ENCODE measurements at regions not wholly inside any gene's neighbourhood (a gene's known extent, or its start where the extent isn't known, plus 50 kb on each side); places are given as distances from the start of the nearest gene placed in this dataset.

DNA sequence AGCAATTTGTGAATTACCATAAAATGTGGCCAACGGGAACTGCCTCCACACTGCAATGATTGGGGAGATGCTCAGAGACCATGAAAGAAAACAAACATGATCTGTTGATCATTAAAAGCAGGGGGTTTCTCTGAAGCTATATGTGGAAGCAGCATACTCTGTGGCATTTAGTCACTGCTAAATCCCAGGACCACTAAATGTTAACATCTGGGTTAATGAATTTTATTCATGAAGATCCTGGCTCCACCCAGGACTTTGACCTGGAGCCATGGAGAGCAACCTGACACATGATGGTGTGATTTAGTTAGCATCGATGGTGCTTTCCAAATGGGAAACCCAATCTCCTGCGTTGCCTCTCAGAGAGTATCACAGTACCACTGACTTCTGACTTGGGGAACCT is 497.8 kb downstream of the AGTPBP1 start:
- in situ Hi-C loops (cut with HindIII; ENCODE audit: low pct_unique_long_range_greater_than_20kb, low sequenced_read_pairs): no loop called here
- no peak for DNase-seq (ENCODE audit: low read depth, low spot score)

DNA sequence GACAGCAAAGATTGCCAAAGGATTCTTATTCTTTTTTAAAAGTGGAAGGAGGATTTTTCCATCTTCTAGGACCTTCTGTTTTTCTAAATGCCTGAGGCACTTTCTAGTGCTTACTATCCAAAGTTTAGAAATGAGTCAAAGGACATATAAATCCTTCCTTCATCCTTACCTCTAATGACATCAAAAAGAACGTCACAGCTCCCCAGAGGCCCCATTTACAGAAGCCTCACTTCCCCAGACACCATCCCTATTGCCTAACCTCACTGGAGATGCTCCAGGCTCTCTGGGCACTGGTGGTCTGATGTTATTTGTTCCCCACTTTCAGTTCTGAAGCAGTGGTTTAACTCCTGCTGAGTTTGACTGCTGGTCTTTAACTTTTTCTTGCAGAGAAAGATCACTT is 504.3 kb downstream of the AGTPBP1 start:
- in situ Hi-C loops (cut with HindIII; ENCODE audit: low pct_unique_long_range_greater_than_20kb, low sequenced_read_pairs): no loop called here
- no peak for DNase-seq (ENCODE audit: low read depth, low spot score)

DNA sequence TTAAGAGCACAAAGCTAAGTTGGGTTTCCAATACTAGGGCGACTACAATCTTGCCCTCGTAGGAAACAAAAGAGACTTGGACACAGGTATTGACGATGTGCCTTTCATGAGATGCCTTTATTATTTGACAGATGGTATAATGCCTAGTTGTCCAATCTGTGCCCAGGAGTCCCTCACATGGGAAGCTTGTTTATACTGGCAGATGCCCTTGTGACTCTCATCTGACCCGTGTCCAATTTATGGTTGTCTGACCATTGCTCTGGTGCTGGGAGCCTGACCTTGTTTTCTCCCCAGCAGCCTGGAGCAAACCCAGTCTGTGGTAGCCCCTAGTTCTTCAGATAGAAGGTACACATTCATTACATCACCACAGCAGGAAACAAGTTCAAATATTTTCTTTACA is 511.7 kb downstream of the AGTPBP1 start:
- in situ Hi-C loops (cut with HindIII; ENCODE audit: low pct_unique_long_range_greater_than_20kb, low sequenced_read_pairs): no loop called here
- DNase-seq (ENCODE audit: low read depth, low spot score): peak; percentile 83

DNA sequence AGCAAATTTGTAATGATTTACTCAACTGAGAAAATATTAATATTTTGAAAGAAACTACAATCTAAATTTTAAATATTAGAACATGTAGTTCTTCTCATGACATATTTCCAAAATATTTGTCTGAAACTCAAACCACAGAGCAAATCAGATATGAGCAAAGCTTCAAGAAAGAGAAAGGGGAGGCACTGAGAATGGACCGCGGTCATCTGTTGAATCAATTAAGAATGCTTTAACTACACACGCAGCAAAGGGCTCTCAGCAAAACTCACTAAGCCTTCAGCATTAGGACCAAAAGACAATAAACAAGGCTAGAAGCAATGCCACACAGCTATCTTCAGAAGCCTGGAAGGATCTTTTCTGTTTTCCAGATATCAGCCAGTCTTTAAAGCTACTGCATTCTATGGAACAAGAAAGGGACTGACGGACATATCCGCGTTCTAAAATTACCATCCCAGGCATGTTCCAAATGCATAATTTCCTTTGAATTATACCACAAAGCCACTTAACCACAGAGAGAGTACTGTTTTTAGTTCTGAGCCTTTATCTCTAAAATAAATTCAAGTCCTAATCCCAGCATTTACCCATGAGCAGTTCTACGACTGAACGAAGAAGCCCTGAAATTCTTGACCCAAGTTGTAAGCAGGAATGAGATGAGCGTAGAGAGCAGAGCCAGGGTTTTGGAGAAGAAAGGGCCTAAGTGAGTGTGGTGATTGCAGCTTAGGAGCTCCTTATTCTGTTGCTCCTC is 513.5 kb downstream of the AGTPBP1 start:
- DNase-seq (ENCODE audit: low read depth, low spot score): no peak
- in situ Hi-C loops (cut with HindIII; ENCODE audit: low pct_unique_long_range_greater_than_20kb, low sequenced_read_pairs): no loop called here

DNA sequence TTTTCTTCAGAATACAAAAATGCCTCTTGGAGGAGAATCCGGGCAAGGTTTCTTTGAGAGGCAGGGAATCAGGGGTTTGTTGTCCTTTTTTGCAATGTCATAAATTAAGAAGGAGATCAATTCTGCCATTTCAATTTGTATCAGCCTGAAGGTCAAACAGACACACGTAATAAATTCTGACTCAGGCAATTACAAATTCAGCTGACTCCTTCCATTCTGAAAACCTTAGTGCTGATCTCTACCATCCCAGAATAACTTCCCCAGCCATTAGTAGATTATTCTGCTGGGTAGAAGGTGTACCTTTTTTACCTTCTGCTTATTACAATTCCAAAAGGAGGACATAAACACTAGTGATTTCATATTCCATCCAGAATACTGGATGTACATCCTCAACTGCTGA is 516.6 kb downstream of the AGTPBP1 start:
- no peak for DNase-seq (ENCODE audit: low read depth, low spot score)
- in situ Hi-C loops (cut with HindIII; ENCODE audit: low pct_unique_long_range_greater_than_20kb, low sequenced_read_pairs): no loop called here

DNA sequence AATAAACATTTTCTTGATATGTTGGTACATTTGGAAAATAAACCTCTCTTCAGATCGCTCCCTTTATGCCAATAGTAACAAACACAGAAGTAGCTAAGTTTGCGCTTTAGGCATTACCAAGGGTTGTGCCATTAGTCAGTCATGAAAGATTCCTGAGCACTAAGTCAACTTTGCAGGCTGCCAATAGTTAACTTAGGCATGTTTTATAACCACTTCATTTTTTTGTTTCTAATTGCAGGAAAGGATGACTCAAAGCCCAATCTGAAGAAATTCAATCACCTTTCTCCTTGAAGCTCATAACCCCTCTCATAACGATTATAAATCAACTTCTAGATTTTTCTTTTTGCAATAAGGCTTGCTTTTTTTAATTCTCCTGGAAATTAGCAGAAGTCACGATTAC is 517.0 kb downstream of the AGTPBP1 start:
- DNase-seq (ENCODE audit: low read depth, low spot score): no peak
- in situ Hi-C loops (cut with HindIII; ENCODE audit: low pct_unique_long_range_greater_than_20kb, low sequenced_read_pairs): no loop called here

DNA sequence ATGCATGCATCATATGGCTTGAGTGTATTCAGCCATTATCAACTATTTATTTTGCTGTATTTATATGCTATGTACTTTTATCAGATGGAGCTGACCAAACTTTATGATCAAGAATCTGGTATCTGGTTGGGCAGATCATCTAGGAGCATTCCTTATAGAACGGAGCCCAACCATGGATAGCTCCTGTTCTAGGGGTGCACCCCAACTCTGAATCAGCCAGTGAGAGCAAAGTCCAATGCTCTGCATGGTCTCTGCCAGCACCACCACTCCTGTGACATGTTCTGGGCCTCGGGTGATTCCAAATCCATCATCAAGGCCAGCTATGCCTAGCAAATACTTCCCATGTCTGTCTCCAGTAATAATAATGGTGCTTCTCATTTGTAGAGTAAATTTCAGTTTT is 517.5 kb downstream of the AGTPBP1 start:
- in situ Hi-C loops (cut with HindIII; ENCODE audit: low pct_unique_long_range_greater_than_20kb, low sequenced_read_pairs): no loop called here
- DNase-seq (ENCODE audit: low read depth, low spot score): no peak

DNA sequence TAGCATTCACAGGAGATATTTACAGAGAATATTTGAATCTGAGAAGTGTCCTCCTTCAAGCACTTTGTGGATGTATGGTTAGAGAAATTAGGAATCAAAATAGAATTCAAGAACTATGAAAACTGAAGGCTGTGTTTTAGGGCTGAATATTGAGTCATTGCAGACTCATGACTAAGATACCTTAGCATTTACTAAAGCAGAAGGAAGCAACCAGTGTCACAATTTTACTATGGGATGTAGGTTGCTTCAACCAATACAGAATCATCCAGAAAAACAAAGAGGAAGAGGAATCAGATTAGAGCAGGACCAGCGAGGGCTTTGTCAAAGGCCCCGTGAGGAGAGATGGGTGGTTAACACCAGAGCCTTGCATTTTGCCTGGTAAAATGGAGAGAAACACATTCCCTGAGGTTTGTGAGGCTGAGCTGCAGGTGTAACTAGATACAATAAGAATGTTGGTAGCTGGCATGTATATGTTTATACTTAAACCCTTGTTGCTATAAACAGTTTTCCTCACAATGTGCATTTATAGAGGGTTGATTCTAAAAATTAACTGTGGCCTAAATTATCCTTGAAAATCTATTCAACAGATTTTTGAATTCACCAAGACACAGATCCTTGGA is 518.1 kb downstream of the AGTPBP1 start:
- DNase-seq (ENCODE audit: low read depth, low spot score): no peak
- in situ Hi-C loops (cut with HindIII; ENCODE audit: low pct_unique_long_range_greater_than_20kb, low sequenced_read_pairs): no loop called here

DNA sequence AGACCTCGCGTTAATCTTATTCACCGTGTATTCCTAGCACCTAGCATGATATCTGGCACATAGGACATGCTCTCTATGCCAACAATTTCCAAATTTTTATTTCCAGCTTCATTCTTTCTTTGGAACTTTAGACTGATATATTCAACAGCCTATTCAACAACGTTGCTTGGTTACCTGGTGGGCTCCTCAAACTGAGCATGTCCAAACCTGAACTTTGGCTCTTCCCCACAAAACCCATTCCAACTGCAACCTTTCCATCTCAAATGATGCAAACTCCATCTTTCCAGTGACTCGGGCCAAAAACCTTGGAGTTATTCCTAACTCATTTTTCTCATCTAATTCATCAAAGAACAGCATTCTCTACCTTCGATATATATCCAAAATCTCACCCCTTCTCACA is 525.2 kb downstream of the AGTPBP1 start:
- in situ Hi-C loops (cut with HindIII; ENCODE audit: low pct_unique_long_range_greater_than_20kb, low sequenced_read_pairs): no loop called here
- no peak for DNase-seq (ENCODE audit: low read depth, low spot score)

DNA sequence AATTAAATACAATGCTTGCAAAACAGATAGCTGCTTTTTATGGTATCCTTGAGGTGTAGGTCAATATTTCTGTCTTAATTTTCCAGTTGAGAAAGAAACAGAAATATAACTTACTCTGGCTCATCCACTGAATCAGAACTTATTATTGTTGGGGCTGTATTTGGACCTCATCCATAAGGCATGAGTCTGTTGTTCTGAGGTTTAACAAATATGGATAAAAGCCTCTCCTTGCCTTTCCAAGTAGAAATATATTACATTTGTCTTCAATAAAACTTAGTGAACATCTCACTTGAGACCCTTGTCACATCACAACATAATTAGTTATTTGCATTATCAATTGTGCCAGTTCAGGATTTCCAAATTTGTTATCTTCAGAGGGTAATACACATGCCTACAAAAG is 525.8 kb downstream of the AGTPBP1 start:
- in situ Hi-C loops (cut with HindIII; ENCODE audit: low pct_unique_long_range_greater_than_20kb, low sequenced_read_pairs): no loop called here
- DNase-seq (ENCODE audit: low read depth, low spot score): no peak

DNA sequence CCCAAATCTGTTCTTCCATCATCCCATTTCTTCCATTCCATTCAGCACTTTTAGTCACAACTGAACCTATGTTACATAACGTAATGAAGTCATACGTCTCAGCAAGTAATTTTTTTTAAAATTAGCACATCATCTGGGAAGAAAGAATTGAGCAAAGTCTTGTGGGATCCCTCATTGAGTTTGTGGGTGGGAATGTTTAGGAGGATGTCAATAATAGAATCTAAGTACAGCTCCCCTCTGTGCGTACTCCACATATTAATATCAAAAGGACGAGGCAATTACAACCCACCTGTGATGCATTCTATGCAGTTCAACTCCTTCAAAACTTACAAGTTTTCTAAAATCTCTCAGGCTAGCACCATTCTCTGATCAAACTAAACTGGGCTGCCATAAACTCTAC is 526.3 kb downstream of the AGTPBP1 start:
- DNase-seq (ENCODE audit: low read depth, low spot score): no peak
- in situ Hi-C loops (cut with HindIII; ENCODE audit: low pct_unique_long_range_greater_than_20kb, low sequenced_read_pairs): no loop called here

DNA sequence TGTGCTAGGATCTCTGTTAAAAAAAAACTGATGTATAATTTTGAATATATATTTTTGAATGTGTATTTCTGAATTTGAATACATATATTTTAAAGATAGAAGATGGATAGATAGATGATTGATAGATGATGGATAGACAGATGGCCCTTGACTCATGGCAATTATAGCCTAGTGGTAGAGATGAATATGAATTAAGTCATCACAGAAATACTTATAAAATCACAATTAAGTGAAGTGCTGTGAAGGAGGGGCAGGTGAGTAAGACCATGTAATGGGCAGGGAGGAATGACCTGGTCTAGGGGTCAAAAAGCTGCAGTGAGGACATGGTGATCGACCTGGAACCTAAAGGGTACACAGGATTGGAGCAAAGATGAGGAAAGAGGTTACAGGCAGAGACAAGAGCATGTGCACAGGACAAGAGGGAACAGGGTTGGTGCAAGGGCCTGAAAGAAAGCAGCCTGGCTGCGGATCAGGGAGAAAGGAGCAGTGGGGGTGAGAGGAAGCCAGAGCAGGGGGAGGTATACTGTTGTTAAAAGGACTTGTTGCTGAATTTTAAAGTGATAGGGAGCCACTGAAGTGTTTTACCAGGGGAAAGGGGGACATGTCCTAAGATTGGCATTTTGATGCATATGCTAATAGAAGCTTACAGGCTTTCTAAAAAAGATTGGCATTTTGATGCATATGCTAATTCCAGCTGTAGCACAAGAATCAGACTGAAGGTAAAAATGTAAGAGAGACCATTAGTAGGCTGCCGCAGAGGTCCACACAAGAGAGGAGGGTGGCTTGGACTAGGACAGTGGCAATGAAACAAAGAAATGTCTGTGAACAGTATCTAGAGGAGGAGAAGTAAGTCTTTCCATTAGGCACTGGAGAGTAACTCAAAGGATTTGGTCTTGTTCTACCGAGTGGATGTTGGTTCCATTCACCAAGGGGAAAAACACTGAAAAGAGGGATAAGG is 527.8 kb downstream of the AGTPBP1 start:
- in situ Hi-C loops (cut with HindIII; ENCODE audit: low pct_unique_long_range_greater_than_20kb, low sequenced_read_pairs): no loop called here
- DNase-seq (ENCODE audit: low read depth, low spot score): no peak

DNA sequence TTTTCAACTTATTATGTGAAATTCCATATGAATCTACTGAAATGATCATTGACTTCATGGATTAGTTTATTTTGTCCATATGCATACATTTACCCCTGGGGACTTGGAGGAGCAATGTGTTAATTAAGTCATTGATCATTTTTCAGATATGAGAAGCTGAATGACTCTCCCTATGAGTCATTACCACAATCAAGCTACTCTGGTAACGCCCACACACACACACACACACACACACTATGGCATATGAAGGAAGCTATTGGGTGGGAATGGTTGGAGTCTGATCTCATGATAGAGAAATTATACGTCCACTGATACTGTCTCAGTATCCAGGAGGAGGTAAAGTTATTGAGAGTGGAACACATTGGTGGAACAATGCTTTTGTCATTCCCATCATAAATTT is 528.9 kb downstream of the AGTPBP1 start:
- in situ Hi-C loops (cut with HindIII; ENCODE audit: low pct_unique_long_range_greater_than_20kb, low sequenced_read_pairs): no loop called here
- DNase-seq (ENCODE audit: low read depth, low spot score): peak; percentile 45

DNA sequence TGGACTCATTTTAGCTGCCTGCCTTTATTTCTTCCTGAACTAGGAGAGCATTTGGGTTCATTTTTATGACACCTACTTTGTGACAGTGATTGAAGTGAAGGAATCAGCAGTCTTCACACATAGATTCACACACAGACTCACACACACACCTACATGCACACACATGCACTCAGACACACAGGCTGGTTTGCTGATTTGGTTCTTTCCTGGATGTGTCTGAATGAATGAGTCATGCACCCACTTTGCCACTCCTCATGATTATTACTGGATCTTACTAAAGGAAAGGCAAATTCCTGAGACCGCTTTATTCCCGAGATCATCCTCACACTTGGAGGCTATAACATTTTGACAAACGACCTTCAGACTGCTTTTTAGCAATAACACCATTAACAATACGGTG is 529.5 kb downstream of the AGTPBP1 start:
- DNase-seq (ENCODE audit: low read depth, low spot score): peak; percentile 35
- in situ Hi-C loops (cut with HindIII; ENCODE audit: low pct_unique_long_range_greater_than_20kb, low sequenced_read_pairs): no loop called here

DNA sequence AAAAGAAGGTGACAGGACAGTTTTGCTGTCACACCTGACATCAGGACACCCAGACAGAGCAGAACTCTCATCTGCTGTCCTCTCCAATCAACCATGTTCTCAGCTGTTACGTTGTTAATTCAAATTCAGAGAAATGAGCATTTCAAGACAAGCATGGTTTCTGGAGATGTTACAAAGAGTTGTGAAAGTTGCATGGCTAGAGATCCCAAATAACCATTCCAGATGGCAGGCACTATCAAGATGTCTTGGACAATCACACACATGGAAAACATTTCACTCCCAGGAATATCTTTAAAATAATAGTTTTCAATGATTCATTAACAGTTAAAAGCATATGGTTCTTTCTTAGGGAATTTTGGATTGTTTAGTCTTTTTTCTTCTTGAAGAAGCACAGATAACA is 533.1 kb downstream of the AGTPBP1 start:
- in situ Hi-C loops (cut with HindIII; ENCODE audit: low pct_unique_long_range_greater_than_20kb, low sequenced_read_pairs): no loop called here

DNA sequence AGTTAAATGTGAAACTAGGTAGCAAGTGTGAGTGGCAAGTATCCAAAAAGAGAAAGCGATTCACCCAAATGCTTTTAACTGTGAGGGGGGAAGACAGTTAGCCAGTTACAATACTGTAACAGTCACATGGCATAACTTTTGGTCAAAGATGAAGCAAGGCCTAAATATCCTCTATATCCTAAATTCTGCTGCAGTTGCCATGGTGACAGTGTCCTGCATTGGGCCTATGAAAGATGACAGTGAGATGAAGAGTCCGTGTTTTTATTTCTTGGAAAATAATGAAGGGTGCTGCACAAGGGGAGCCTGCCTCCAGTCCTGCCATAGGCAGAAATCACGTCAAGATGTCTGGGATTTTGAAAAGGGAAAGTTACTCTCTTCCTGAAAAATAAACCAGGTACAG is 534.6 kb downstream of the NTRK2 start:
- in situ Hi-C loops (cut with HindIII; ENCODE audit: low pct_unique_long_range_greater_than_20kb, low sequenced_read_pairs): no loop called here
- DNase-seq (ENCODE audit: low read depth, low spot score): no peak

More for the DNA sequence above, 533.1 kb downstream of the AGTPBP1 start:
- no peak for DNase-seq (ENCODE audit: low read depth, low spot score)

DNA sequence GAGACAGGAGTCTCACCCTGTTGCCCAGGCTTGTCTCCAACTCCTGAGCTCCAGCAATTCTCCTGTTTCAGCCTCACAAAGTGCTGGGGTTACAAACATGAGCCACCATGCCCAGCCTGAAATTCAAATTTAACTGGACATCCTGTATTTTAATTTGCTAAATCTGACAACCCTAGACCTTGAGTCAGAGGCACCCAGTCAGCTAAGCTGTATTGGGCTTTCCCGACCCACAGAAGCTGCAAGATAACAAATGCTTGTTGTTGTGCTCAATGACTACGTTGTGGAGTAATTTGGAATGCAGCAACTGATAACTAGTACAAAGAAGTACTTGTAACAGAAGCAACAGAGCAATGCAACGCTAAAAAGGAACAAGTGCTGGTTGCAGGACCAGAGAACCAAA is 533.1 kb downstream of the NTRK2 start:
- in situ Hi-C loops (cut with HindIII; ENCODE audit: low pct_unique_long_range_greater_than_20kb, low sequenced_read_pairs): no loop called here
- peak; percentile 79 for DNase-seq (ENCODE audit: low read depth, low spot score)

DNA sequence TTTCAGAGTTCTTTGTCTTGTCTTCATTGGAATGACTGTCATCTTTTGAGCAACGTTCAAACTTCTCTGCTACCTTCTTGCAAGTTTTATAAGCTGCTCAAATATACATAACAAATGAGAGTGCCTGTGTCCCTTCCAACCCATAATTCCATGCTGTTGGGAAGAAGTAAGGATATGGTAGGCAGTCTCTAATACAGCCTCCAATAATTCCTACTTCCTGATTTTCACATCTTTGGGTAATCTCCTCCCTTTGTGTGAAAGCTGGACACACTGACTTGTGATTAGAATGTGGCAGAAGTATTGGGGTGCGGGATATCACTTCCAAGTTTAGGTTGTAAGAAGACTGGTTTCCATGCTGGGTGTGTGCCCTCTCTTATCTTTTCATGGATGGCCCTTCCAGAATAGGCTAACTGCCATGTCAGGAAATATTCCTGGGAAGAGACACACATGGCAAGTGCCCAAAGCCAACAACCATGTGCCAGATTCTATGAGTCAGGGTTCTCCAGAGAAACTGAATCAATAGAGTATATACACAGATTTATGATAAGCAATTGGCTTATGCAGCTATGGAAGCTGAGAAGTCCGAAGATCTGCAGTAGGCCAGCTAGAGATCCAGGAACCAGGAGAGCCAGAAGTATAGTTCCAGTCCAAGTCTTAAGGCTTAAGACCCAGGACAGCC is 531.3 kb downstream of the NTRK2 start:
- DNase-seq (ENCODE audit: low read depth, low spot score): no peak
- in situ Hi-C loops (cut with HindIII; ENCODE audit: low pct_unique_long_range_greater_than_20kb, low sequenced_read_pairs): no loop called here

Data from SK-MEL-5 (cell line).